Suprapubic skin (tissue), 4 donors: ENCODE measurements at regions not wholly inside any gene's neighbourhood (a gene's known extent, or its start where the extent isn't known, plus 50 kb on each side); places are given as distances from the start of the nearest gene placed in this dataset.

Experiments
- DNase-seq, 2 donors: peaks; one replicate each; pipeline ENCODE4 v3.0.0-alpha.2; 2019; ENCODE audit warnings: low spot score in 2 of 2
- H3K27ac ChIP-seq: fragments of 200-600 bp; sonication (generic); one replicate; pipeline ENCODE4 v1.5.1; 2019
- H3K27me3 ChIP-seq: fragments of 200-600 bp; sonication (generic); one replicate; pipeline ENCODE4 v1.5.1; 2019
- H3K36me3 ChIP-seq: fragments of 200-600 bp; sonication (generic); one replicate; pipeline ENCODE4 v1.5.1; 2019
- H3K4me1 ChIP-seq: fragments of 200-600 bp; sonication (generic); one replicate; pipeline ENCODE4 v1.5.1; 2019
- H3K4me3 ChIP-seq: fragments of 200-600 bp; sonication (generic); one replicate; pipeline ENCODE4 v1.5.1; 2019; ENCODE audit warnings: mild to moderate bottlenecking
- H3K9me3 ChIP-seq: fragments of 200-600 bp; sonication (generic); one replicate; pipeline ENCODE4 v1.5.1; 2019
- CTCF ChIP-seq, 2 donors: fragments of 200-600 bp in 1 of 2; fragments of 450-650 bp in 1 of 2; sonication (generic) in 1 of 2; IDR thresholded peaks; one replicate each; pipeline ENCODE4 v1.5.1; 2016 to 2019; ENCODE audit warnings: antibody characterized with exemption in 2 of 2, mild to moderate bottlenecking in 1 of 2, moderate library complexity in 1 of 2
- EP300 ChIP-seq: sonication (generic); formaldehyde crosslinking; IDR thresholded peaks from one replicate; pipeline ENCODE4 v1.6.1; 2017; ENCODE audit warnings: antibody characterized with exemption
- POLR2A ChIP-seq, 2 donors: fragments of 450-650 bp; IDR thresholded peaks; one replicate each; pipeline ENCODE4 v1.6.1; 2017; ENCODE audit warnings: antibody characterized with exemption in 2 of 2, mild to moderate bottlenecking in 2 of 2, moderate library complexity in 2 of 2
- POLR2AphosphoS5 ChIP-seq, 3 donors: sonication (generic); formaldehyde crosslinking; IDR thresholded peaks; one replicate each; pipeline ENCODE4 v1.6.1; 2017; ENCODE audit warnings: antibody characterized with exemption in 3 of 3
- WGBS: methylation state at CpG from one replicate; pipeline ENCODE4 v1.1.5; 2018; 5-methylcytosine and 5-hydroxymethylcytosine counted together

DNA sequence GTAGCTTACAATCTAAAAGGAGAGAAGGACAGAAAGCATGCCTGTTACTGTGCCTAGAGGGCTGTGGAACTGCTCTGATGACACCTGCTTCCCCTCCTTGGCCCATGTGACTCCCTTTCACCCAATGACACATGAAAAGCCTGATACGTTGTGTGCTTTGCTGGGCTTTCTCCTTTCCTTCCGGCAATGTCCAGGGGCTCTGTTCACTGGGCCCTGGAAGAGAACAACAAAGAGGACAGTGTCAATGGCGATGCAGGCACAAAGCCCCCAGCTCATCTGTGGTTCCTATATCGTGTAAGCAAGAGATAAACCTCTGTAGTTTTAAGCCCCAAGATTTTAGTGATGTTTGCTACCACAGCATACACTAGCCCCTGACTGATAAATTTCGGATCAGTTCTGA lies 306.1 kb downstream of the ABCC12 start:
- TF ChIP-seq POLR2AphosphoS5 (IDR thresholded peaks at IDR 0.05), result no peak
- no peak for TF ChIP-seq EP300
- TF ChIP-seq POLR2A (IDR thresholded peaks at IDR 0.05), result no peak
- no peak for TF ChIP-seq CTCF (IDR thresholded peaks at IDR 0.05)
- Histone ChIP-seq H3K27ac (no peak overlapping the region), H3K36me3 (no peaks in the 10 kb centered on the region), H3K4me1 (no peaks in the 10 kb centered on the region), H3K27me3 (no peaks in the 10 kb centered on the region), H3K4me3 (no peak overlapping the region), H3K9me3 (no peaks in the 10 kb centered on the region)
- no peak for DNase-seq
- WGBS, result 82% methylated on average over 5 of the region's 5 CpGs

DNA sequence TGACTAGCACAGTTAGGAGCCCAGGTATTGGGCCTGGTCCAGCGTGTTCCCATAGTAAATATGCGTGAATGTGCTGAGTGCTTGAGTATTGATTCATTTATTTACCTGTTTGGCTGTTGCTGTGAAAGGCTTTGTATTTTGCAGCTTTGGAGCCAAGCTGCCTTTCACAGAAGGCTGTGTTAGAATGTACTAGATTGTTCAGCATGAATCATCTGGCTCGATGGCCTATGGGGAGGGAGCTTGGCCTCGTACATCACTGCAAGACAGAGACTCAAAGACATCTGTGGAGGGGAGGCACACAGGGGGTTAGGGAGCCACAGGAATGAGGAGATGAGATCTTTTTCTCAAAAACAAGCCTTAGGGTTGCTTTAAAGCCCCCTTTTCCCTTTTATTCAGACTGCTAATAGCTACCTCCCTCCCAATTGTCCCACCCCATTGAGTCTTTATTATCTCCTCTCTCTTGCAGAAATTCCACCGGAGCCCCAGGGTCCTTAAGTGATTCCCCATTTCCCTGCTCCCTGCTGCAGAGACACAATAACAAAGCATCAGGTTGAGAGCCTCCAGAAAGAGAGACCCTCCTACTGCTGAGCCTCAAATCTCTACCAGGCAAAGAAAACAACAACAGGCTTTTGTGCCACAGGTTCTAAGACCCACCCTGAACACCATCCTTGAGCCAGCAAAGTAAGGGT lies 307.2 kb downstream of the ABCC12 start:
- H3K9me3 ChIP-seq, result no peaks in the 10 kb centered on the region
- H3K27ac ChIP-seq, result no peak overlapping the region
- H3K4me3 ChIP-seq, result no peak overlapping the region
- TF ChIP-seq POLR2A (IDR thresholded peaks at IDR 0.05), result no peak
- TF ChIP-seq CTCF (IDR thresholded peaks at IDR 0.05), result no peak
- no peak for TF ChIP-seq POLR2AphosphoS5 (IDR thresholded peaks at IDR 0.05)
- no peak for TF ChIP-seq EP300
- no peaks in the 10 kb centered on the region for H3K4me1 ChIP-seq
- WGBS, result 29% methylated on average over 5 of the region's 5 CpGs
- H3K27me3 ChIP-seq, result no peaks in the 10 kb centered on the region
- no peak for DNase-seq
- H3K36me3 ChIP-seq, result no peaks in the 10 kb centered on the region

GRCh38 chr16:47847220-47847970 lies 308.4 kb downstream of the ABCC12 start:
- H3K4me1 ChIP-seq, result no peaks in the 10 kb centered on the region
- no peak overlapping the region for H3K27ac ChIP-seq
- H3K9me3 ChIP-seq, result no peaks in the 10 kb centered on the region
- WGBS, result 47% methylated on average over 6 of the region's 6 CpGs
- no peaks in the 10 kb centered on the region for H3K27me3 ChIP-seq
- no peak for DNase-seq
- no peak for TF ChIP-seq POLR2AphosphoS5 (IDR thresholded peaks at IDR 0.05)
- no peak for TF ChIP-seq POLR2A (IDR thresholded peaks at IDR 0.05)
- no peak for TF ChIP-seq CTCF (IDR thresholded peaks at IDR 0.05)
- no peak for TF ChIP-seq EP300
- no peaks in the 10 kb centered on the region for H3K36me3 ChIP-seq
- no peak overlapping the region for H3K4me3 ChIP-seq

DNA sequence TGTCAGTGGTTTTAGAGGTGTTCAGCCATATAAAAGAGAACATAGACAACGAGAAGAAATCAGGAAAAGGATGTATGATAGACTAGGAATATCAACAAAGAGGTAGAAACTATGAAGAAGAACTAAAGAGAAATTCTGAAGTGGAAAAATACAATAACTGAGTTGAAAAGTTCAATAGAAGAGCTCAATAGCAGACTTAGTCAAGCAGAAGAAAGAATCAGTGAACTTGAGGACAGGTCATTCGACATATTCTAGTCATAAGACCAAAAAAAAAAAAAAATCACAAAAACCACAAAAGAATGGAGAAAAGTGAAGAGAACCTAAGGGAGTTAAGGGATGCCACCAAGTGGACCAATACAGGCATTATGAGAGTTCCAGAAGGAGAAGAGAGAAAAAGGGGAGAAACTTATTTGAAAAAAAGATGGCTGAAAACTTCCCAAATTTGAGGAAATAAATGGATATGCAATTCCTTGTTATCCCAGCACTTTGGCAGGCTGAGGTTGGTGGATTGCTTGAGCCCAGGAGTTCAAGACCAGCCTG lies 321.2 kb downstream of the ABCC12 start:
- Histone ChIP-seq H3K9me3 (peaks cover 17% of the 10 kb centered on the region), H3K4me1 (no peaks in the 10 kb centered on the region), H3K27ac (no peak overlapping the region), H3K4me3 (no peak overlapping the region), H3K36me3 (no peaks in the 10 kb centered on the region), H3K27me3 (no peaks in the 10 kb centered on the region)
- DNase-seq, result no peak
- WGBS, result 68% methylated on average over 2 of the region's 2 CpGs
- TF ChIP-seq POLR2AphosphoS5 (IDR thresholded peaks at IDR 0.05), result no peak
- TF ChIP-seq CTCF (IDR thresholded peaks at IDR 0.05), result no peak
- no peak for TF ChIP-seq POLR2A (IDR thresholded peaks at IDR 0.05)
- no peak for TF ChIP-seq EP300

DNA sequence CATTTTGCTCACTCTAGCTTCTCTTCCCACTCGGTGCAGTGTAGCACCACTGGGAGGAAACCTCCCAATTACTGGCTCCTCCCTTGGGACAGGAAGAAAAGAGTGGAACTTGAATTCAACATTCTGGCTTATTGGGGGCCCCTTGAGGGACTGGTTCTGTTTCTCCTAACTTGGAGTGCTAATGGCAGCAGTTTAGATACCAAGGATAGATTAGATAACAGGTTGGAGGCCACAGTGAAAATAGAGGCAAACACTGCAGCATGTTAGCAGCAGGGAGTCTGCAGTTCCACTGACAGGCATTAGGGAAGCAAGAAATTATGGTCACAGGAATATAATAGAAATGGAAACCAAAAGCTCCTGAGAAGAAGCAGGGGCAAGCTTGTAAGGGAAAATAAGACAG lies 322.0 kb downstream of the ABCC12 start:
- WGBS, result 83% methylated on average over 1 of the region's 1 CpG
- Histone ChIP-seq H3K27me3 (no peaks in the 10 kb centered on the region), H3K4me3 (no peak overlapping the region), H3K4me1 (no peaks in the 10 kb centered on the region), H3K9me3 (peaks cover 17% of the 10 kb centered on the region), H3K36me3 (no peaks in the 10 kb centered on the region), H3K27ac (no peak overlapping the region)
- TF ChIP-seq EP300 (no peak), POLR2A (IDR thresholded peaks at IDR 0.05) (no peak), POLR2AphosphoS5 (IDR thresholded peaks at IDR 0.05) (no peak), CTCF (IDR thresholded peaks at IDR 0.05) (no peak)
- DNase-seq, result no peak
